NCI-H748 treated with DMSO at 0.1 percent for 48 hours (cell line): ENCODE measurements at regions not wholly inside any gene's neighbourhood (a gene's known extent, or its start where the extent isn't known, plus 50 kb on each side); places are given as distances from the start of the nearest gene placed in this dataset.
"Not testable (repeated sequence)": the region's sequence is repeated elsewhere in the genome, so short reads cannot be mapped to it uniquely, and the experiment has no call there.

Experiments
- DNase-seq: peaks from one replicate; lab custom pipeline; 2025; lab: John Stamatoyannopoulos, UW

DNA sequence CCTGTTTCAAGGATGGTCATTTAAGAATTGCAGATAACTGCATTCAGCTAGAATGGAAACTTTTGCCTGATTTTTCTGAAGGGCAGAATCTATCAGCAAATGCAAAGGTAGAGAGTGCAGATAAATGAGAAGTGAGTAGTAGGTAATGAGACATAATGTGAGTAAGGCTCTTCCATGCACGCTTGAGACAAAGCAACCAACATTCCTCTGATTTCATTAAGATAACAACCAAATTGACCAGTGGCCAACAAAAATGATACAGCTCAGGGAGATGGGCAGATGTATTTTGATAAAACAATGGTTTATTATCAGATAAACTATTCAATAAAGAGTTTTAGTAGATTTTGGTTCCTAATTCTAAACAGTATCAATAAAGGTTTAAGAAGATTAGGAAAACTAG lies 404.4 kb upstream of the PBX1 start:
- no peak for DNase-seq

DNA sequence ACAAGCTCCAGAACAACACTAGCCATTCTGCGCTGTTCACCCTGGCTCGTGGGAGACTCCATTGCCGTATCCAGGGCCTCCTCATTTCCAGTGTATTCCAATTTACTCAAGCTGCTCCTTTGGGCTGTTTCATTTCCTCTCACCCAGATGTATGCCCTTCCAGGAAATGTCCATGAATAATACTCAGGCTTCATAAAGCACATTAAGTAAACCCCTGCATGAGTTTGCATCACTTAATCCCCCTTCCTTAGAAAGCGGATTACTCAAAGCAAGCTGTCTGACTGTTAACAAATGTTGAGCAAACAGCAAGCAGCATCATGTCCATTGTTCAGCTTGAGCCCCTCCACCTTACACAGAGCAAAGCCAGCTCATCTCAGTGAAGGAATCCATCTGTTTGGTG lies 403.6 kb upstream of the PBX1 start:
- no peak for DNase-seq

DNA sequence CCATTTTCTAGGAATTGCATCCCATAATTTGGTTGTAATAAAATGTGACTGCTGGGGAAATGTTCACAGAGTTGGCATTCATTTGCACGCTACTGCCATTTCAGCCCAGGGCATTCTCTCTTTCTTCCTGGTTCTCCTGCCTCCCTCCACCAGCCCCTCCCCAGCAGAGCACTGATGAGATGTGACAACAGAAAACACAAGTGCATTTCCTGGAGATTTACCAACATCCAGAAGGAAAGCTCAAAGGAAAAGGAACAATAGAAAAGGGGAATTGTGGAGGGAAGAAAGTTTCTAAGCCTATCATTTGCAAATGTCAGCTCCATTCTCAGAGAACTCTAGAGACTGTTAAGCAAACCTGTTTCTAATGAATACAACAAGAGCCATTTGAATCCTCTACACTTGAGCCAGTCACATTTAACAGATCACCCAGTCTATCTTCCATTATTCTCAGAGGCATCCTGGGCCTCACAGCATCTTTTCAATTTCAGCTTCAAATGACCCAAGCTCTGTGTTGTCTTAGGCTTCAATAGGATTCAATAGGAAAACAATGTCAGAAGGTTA lies 395.6 kb upstream of the PBX1 start:
- DNase-seq = no peak

DNA sequence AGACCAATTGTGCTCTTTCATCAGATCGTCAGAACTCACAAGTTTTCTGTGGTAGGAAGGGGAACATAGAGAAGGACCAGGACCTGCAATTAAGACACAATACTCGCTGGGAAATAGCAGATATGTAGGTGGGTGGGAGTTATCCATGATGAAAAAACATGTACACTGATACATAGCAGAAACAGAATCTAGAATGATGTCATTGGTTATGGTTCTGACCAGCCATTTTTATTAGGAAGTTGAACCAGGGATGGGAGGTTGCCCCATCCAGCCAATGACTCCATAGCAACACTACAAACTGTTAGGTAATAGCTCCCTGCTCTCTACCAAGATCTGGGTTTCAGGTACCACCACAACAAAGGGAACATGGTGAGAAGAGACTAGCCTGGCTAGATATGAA lies 393.5 kb upstream of the PBX1 start:
- DNase-seq = no peak

DNA sequence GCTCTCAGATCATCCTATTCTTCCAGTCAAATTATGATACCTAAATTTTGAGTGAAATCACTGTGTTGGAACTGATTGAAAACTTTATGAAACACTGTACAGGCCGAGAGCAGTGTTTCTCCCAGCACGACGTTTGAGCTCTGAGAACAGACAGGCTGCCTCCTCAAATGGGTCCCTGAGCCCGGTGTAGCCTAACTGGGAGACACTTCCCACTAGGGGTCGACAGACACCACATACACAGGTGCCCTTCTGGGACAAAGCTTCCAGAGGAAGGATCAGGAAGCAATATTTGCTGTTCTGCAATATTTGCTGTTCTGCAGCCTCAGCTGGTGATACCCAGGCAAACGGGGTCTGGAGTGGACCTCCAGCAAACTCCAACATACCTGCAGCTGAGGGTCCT lies 392.5 kb upstream of the PBX1 start:
- DNase-seq = not testable (repeated sequence)

DNA sequence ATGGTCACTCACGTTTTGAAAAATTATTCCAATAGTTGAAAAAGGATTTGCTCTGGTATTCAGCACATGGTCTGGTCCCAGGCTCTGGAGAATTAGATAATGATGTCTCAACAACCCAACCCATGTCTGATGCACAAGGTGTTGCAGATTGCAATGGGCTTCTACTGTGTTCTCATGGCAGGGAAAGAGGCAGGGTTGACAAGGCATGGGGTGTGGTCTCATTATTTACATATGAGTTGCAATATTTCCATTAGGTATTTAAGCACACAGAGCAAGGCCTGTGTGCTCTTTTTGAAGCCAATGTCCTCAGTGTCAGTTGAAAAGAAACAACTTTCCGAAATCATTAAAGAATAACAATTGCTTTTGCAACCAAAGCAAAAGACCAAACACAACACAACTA lies 381.9 kb upstream of the PBX1 start:
- no peak for DNase-seq

DNA sequence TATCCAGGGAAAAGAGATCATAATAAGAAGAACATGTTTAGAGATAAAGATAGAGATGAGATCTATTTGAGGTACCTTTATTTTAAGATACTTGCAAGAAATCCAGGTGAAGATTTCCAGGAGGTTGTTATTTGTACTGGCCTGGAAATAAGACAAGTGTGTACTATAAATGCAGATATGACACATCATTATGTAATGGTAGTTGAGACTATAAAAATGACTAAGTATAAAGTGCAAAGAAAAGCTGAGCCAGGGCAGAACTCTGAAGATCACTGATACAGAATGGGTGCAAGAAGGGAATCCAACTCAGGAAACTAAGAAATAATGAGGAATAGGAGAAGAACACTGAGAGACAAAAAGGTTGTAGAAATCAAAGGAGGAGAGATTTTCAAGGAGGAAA lies 378.2 kb upstream of the PBX1 start:
- no peak for DNase-seq

DNA sequence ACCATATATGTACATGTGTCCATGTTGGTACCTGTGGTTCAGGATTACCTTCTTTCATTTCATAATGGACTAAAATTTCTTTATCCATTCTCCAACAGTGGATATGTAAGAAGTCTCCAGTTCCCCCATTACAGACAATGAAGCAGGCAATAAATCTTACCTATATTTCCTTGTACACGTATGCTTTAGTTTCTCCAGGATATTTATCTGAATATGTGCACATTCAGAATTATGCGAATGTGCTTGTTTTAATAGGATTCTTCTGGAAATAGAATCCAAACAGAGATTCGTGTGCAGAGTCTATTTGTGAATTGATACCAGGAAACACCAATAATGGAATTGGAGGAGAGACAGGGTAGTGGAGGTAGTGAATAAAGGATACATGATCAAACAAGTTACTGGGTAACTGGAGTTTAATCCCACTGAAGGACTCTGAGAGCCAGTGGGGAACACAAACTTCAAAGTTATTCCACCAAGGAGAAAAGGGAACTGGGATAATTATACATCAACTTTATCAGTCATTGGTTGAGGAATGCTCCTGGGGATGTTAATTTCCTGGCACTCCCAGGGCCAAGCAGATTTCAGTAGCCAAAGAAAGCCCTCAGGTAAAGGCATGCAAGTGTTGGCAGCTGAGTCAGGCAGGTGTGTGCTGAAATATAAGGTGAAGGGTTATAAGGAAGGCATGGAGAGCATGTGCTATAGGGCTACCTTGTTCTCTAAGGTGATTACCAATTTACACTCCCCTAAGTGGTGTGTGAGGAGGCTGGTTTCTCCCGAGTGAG lies 374.9 kb upstream of the PBX1 start:
- DNase-seq = no peak

DNA sequence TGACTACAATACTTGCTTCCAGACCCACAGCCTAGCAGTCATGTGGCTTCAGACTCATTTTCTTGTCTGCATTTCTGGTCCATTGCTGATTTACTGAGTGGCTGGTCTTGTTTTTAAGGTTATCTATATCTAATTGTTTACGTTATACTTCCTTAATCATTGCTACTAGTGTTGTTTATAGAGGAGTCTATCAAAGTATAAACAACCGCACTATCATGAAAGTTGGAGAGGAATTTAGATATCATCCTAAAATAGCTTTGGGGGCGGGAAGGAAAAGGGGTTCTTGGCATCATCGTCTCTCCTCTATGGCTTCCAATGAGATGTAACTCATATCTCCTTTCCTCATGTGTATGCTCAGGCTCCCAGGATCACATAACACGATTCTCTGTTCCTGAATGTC lies 372.1 kb upstream of the PBX1 start:
- no peak for DNase-seq

DNA sequence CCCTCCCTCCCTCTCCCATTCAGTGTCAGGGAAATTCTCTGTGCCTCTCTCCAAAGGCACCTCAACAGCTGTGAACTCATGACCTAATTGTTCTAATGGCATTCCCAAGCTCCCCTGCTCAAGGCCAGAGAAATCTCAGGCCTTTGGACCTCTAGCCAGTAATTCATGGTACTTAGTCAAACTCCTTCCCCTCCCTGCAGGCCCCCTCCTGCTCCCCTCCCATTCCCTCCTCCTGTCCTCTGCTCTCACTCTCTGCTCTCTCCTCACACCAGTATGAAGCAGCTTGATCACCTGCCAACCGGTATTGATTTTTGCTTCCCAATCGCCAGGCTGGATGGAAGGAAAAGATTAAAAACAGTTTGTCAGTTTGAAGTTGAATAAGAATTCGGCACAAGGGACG lies 370.5 kb upstream of the PBX1 start:
- no peak for DNase-seq

DNA sequence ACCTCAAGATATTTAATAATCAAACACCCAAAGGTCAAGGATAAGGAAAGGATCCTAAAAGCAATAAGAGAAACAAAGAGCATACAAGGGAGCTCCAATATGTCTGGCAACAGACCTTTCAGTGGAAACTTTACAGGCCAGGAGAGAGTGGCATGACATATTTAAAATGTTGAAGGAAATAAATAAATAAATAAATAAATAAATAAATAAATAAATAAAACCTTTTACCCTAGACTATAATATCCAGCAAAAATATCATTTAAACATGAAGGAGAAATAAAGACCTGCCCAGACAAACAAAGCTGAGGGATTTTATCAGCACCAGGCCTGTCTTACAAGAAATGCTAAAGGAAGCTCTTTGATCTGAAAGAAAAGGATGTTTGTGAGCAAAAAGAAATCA lies 367.8 kb upstream of the PBX1 start:
- no peak for DNase-seq

DNA sequence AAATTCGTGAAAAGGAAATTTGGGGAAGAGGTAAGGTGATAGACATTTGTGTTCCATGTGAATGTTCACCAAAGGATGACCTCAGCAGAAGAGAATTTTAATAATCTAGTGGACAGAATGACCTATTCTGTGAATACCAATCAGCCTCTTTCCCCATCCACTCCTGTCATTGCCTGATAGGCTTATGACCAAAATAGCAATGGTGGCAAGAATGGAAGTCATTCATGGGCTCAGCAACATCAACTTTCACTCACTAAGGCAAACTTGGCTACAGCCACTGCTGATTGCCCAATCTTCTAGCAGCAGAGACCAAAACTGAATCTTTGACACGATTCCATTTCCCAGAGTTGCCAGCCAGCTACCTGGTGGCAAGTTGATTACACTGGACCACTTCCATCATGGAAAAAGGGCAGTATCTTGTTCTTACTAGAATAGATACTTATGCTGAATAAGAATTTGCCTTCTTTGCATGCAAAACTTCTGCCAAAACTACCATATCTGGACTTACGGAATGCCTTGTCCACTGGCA lies 348.7 kb upstream of the PBX1 start:
- DNase-seq = no peak

DNA sequence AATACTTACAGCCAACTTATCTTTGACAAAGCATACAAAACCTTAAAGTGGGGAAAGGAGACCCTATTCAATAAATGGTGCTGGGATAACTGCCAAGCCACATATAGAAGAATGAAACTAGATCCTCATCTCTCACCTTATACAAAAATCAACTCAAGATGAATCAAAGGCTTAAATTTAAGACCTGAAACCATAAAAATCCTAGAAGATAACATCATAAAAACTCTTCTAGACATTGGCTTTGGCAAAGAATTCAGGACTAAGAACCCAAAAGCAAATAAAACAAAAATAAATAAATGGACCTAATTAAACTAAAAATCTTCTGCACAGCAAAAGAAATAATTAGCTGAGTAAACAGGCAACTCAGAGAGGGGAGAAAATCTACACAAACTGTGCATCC lies 335.6 kb upstream of the PBX1 start:
- DNase-seq = no peak

DNA sequence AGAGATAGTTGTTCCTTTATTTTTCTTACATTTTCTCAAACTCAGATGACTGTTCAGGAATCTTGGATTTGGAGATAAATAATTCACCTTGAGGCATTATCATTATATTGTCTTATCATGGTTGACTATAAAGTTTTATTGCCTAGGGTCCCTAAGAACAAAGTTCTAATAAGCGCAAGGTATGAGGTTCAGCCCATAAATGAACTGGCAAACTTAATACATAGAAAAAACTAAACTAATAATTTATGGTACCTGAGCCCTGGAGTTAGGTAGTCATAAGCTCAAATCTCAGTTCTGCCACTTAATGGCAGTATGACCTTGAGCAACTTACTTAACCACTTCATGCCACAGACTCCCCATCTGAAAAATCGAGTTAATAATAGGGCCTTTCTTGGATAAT lies 334.0 kb upstream of the PBX1 start:
- DNase-seq = no peak

DNA sequence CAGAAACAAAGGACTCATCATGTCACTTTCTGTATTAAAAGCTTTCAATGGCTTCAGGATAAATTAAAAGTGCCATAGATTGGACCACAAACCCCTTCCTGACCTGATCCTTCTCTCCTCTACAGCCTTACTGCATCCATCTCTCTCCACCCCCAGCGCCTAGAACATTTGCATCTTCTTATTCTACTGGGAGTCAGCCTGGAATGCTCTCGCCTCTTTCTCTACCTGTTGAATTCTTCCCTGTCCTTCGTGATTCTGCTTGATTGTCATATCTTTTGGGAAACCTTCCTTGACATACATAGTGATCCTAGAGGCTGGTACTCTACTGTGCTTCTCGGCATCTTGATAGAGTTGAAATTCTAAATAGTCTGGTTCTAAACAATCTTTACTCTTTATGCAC lies 332.0 kb upstream of the PBX1 start:
- DNase-seq = no peak

DNA sequence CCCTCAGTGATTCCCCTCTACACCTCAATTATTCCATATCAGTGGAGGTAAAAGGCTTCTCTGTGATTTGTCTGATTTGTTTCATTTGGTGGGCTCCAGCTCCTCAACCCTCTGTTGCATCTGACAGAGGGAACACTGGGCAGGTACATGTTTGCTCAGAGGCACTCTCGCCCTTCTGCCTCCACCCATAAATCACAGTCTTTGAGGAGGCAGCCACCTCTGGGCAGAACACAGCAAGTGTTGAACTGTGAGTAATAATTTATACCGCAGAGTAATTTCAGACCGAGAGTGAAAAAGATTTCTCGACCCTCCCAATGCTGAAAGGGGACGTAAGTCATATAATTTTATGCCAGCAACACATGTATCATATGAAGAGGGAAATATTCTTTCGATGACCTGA lies 330.1 kb upstream of the PBX1 start:
- no peak for DNase-seq

DNA sequence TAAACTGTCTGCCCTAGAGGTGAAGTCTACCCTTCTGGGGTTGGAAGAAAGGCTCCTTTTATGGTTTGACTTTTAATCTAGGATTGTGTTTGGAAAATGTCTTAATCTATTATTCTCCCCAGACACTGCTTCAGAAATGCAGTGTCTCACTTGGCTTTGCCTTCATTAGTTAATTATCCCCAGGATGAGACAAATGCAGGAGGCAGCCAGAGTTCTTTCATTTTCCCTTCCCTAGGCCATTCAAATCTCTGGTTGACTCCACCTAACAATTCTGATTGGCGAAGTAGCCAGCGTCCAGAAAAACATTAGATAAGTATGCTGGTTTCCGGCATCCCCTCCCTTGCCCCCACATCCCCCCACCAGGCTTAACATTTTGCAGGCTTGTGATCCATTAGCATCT lies 325.8 kb upstream of the PBX1 start:
- no peak for DNase-seq

DNA sequence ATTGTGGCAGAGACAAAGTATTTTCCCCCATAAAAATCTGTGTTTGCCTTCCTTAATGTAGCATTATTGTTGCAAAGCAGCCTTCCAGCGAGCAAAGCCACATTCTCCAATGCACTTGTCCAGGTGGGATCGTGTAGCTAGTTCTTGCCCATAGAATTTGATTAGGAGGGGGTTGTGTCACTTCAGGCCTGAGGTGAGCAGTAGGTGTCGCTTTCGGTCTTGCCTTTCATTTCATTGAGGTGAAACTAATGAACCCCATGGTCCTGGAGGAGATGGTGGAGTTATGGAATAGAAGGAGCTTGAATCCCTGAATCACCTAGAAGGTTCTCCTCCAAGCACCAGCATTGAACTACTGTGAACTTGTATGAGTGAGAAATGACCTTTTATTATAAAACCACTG lies 318.9 kb upstream of the PBX1 start:
- no peak for DNase-seq

DNA sequence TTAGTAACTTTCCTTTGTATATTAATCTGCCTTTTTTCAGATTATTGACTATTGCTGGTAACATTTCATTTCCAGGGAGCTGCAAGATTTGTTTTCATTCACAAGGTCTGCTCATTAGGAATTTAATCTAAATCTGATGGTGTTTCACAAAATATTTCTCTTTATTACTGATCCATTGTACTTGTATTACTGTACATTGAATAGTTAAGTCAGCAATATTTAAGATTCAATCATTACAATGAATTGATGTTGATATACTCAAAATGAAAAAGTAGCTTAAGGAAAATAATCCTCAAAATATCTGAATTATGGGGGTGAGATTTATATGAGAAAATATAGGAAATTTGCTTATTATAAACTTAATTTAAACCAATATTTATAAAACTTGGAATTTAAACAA lies 308.6 kb upstream of the PBX1 start:
- DNase-seq = no peak

DNA sequence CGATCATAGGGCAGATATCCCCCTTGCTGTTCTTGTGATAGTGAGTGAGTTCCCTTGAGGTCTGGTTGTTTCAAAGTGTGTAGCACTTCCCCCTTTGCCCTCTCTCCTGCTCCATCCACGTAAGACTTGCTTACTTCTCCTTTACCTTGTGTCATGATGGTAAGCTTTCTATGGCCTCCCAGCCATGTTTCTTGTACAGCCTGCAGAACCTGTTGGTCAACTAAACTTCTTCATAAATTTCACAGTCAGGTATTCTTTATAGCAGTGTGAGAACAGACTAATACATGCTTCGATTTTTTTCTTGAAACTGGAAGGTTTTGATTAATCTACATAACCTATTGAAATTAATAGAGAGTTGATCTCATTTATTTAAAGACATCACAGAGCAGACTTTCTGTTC lies 302.5 kb upstream of the PBX1 start:
- DNase-seq = no peak

DNA sequence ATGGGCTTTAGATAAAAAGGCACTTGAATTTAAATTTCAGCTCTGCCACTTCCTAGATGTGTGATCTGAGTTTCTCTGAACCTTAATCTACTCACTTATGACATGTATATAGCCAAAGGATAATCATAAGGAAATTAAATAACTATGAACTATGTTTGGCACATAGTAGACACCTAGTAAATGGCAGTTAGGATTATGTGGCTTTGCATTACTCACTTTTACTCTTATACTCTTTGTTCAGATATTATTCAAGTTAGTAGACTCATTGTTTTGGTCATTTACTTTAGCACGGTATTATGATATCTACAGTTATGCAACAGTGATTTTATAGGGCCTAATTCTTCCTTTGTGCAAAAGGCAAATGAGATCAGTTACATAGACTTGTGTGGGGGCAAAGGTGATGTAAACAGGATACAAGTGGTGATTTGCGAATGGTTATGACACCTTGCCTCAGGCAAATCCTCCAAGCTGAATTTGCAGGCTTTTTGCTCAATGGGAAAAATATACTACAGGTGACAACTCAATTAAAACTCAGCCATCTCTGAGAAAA lies 297.2 kb upstream of the PBX1 start:
- DNase-seq = no peak

DNA sequence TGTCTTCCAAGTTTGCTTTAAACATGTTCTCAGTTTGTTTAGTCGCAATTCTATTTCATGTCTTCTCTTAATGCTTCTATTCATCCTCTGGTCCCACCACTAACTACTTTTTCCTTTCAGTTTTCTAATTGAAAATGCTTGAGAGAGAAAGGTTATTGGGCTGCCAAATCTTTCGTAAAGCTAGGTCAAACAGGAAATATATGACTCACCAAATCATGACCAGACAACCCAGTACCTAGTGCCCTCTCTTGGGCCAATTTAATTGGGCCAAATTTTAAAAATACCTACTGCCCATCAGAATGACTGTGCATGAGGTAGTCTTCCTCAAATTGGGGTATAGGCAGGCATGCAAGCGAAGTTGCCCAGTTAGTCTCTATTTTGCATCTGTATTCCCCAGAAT lies 295.4 kb upstream of the PBX1 start:
- no peak for DNase-seq

DNA sequence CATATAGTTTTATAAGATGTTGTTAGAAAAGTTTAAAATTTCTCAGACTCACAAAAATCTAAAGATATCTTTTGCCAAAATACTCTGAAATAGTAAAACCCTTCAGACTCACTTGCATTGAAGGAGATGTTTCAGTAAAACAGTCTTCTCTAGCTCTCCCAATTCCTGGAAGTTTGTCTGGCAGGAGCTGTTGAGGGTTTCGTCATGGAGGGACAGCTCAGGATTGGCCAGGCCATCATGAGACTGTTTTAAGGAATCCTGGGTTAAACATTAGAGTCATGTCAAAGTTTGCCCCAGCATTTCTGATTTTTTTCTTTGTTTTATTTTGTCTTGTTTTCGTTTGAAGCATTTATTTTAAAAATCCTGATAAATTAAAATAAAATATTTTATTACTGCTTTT lies 293.8 kb upstream of the PBX1 start:
- no peak for DNase-seq

DNA sequence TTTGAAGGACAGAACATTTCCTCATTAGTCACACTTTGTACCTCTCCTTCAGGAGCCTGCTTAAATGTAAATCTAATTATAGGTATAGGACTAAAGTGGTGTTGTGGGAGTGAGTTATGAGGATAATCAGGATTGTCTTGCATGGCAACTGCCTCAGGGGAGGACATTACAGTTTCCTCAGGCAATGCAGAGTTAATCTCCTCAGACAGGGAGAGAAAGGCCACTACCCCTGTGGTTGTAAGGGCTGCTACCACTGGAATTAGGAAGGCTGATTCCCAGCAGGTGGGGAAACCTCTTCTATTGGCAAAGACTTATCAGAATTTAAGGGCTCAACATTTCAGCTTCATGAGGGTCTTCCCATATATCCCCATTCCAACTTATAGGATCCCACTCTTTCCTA lies 286.8 kb upstream of the PBX1 start:
- no peak for DNase-seq
